ENCODE measurements at regions not wholly inside any gene's neighbourhood (a gene's known extent, or its start where the extent isn't known, plus 50 kb on each side); places are given as distances from the start of the nearest gene placed in this dataset.
"Not testable (repeated sequence)": the region's sequence is repeated elsewhere in the genome, so short reads cannot be mapped to it uniquely, and the experiment has no call there.

DNA sequence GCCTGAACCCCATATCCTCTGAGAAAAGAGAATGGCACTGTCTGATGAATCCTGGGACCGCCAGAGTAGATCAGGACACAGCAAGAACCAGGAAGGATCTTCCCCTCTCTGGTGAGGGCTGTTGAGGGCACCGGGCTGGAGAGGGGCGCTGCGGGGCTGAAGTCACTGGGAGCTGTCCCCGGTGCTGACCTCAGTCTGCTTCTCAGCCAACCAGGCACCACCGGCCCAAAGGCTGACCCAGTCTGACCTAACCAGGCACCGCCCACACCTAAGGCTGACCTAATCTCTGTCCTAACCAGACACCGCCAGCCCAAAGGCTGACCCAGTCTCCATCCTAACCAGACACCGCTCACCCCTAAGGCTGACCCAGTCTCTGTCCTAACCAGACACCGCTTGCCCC, 82.8 kb downstream of the CPZ start:
- intact Hi-C loops (cut with DNase I): no loop called here
- no peak for DNase-seq (ENCODE audit: low spot score)
- no peaks in the 10 kb centered on the region for H3K4me1 ChIP-seq (replicated peaks)
- TF ChIP-seq POLR2A (IDR thresholded peaks at IDR 0.05) (no peak), POLR2AphosphoS5 (IDR thresholded peaks at IDR 0.05) (no peak)
- TF ChIP-seq, protein P1, sequence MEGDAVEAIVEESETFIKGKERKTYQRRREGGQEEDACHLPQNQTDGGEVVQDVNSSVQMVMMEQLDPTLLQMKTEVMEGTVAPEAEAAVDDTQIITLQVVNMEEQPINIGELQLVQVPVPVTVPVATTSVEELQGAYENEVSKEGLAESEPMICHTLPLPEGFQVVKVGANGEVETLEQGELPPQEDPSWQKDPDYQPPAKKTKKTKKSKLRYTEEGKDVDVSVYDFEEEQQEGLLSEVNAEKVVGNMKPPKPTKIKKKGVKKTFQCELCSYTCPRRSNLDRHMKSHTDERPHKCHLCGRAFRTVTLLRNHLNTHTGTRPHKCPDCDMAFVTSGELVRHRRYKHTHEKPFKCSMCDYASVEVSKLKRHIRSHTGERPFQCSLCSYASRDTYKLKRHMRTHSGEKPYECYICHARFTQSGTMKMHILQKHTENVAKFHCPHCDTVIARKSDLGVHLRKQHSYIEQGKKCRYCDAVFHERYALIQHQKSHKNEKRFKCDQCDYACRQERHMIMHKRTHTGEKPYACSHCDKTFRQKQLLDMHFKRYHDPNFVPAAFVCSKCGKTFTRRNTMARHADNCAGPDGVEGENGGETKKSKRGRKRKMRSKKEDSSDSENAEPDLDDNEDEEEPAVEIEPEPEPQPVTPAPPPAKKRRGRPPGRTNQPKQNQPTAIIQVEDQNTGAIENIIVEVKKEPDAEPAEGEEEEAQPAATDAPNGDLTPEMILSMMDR (IDR thresholded peaks at IDR 0.05): no peak
- no peaks in the 10 kb centered on the region for H3K27me3 ChIP-seq (replicated peaks; ENCODE audit: insufficient read depth)
- WGBS: 20% methylated on average over 10 of the region's 10 CpGs
- no peak overlapping the region for H3K27ac ChIP-seq
- H3K9me3 ChIP-seq: no peaks in the 10 kb centered on the region
- no peak overlapping the region for H3K4me3 ChIP-seq
- no peaks in the 10 kb centered on the region for H3K36me3 ChIP-seq

DNA sequence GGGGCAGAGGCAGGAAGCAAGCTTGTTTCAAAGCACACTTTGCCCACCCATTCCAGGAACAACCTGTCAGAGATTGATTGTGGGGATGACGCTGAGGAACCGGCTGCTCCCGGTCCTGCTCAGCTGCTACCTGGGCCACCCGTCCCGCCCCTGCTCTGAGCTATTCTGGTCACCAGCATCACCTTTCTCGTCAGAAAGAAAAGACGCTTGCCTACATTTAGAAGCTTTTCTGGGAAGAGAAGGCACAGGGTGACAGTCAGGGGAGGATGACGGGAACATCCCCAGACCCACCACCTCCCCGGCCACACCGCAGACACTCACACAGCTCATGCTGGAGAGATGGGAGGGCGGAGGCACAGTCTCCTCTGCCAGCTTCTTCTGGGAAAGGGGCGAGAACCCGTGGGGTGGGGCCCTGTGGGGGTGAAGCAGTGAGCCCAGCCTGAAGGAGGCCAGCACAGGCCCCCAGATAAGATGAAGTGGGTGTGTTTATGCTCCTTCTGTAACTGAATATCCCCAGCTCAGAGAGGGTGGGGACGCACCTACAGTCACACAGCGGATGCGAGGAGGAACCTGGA, 81.8 kb downstream of the CPZ start:
- intact Hi-C loops (cut with DNase I): no loop called here
- no peaks in the 10 kb centered on the region for H3K9me3 ChIP-seq
- no peak for TF ChIP-seq POLR2AphosphoS5 (IDR thresholded peaks at IDR 0.05)
- TF ChIP-seq, protein P1 (IDR thresholded peaks at IDR 0.05): no peak
- no peak for TF ChIP-seq POLR2A (IDR thresholded peaks at IDR 0.05)
- no peak for DNase-seq (ENCODE audit: low spot score)
- no peak overlapping the region for H3K27ac ChIP-seq
- no peaks in the 10 kb centered on the region for H3K36me3 ChIP-seq
- 83% methylated on average over 16 of the region's 16 CpGs for WGBS
- H3K4me1 ChIP-seq (replicated peaks): no peaks in the 10 kb centered on the region
- H3K27me3 ChIP-seq (replicated peaks; ENCODE audit: insufficient read depth): no peaks in the 10 kb centered on the region
- no peak overlapping the region for H3K4me3 ChIP-seq

DNA sequence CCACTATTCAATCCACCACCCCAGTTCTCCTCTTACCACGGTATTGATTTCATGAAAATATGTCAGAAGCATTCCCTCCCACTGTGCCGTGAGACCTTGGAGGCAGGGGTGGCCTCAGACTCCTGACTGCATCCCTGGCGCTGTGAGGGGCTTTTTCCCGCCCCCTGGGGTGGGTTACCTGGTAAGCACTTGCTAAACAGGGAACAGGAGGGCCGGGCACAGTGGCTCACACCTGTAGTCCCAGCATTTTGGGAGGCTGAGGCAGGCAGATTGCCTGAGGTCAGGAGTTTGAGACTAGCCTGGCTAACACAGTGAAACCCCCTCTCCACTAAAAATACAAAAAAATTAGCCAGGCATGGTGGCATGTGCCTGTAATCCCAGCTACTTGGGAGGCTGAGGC, 80.5 kb downstream of the CPZ start:
- H3K4me3 ChIP-seq; intact Hi-C loops (cut with DNase I); H3K36me3 ChIP-seq; H3K9me3 ChIP-seq; H3K27ac ChIP-seq; DNase-seq (ENCODE audit: low spot score); H3K27me3 ChIP-seq (replicated peaks; ENCODE audit: insufficient read depth); H3K4me1 ChIP-seq (replicated peaks): not testable (repeated sequence)
- 58% methylated on average over 5 of the region's 5 CpGs for WGBS

DNA sequence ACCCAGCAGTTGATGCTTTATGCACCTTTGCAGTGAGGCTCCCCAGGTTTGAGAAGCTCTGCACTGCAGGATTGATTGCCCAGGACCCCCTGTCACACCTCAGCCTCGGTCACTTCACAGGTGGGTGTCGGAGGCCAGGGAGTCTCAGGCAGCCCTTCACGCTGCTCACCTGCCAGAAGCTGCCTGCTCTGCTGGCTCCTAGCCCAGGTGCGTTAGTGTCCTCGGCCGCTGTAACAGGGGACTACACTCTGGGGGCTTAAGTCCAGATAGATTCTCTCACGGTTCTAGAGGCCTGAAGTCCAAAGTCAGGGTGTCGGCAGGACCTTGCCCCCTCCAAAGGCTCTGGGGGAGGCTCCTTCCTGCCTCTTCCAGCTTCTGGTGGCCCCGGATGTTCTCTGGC, 79.9 kb downstream of the CPZ start:
- TF ChIP-seq POLR2AphosphoS5 (IDR thresholded peaks at IDR 0.05): no peak
- TF ChIP-seq, protein P1 (IDR thresholded peaks at IDR 0.05): no peak
- Histone ChIP-seq H3K27me3 (replicated peaks; ENCODE audit: insufficient read depth) (no peaks in the 10 kb centered on the region), H3K9me3 (no peaks in the 10 kb centered on the region)

DNA sequence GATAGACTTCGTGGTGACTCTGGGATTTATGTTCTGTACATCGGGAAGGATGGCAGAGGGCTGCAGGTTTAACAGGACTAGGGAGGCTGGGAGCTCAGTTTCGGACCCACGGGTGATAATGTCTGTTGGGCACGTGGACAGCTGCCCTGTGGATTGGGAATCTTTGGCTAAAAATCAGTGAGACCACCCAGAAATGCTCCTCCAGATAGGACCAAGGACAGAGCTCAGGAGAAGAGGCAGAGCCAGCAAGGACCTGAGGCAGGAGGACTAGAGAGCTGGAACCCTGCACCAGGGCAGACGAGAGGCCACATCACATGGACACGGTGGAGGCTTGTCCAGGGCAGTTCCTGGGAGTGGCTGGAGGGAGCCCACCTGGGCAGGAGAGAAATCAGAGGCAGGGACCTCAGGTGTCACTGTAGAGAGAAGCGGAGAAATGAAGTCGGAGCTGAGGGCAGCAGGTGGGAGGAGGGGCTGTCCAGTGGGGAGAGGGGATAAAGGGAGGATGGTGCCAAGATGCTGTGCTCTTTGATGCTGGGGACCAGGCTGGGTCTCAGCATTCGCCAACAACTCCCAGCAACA, 79.2 kb downstream of the CPZ start:
- no peaks in the 10 kb centered on the region for H3K4me1 ChIP-seq (replicated peaks)
- TF ChIP-seq POLR2A (IDR thresholded peaks at IDR 0.05): no peak
- TF ChIP-seq POLR2AphosphoS5 (IDR thresholded peaks at IDR 0.05): no peak
- 67% methylated on average over 10 of the region's 10 CpGs for WGBS
- no peaks in the 10 kb centered on the region for H3K36me3 ChIP-seq
- no peak for DNase-seq (ENCODE audit: low spot score)
- H3K27me3 ChIP-seq (replicated peaks; ENCODE audit: insufficient read depth): no peaks in the 10 kb centered on the region
- H3K9me3 ChIP-seq: no peaks in the 10 kb centered on the region
- intact Hi-C loops (cut with DNase I): no loop called here
- H3K4me3 ChIP-seq: no peak overlapping the region
- no peak overlapping the region for H3K27ac ChIP-seq

More for the DNA sequence above, 79.9 kb downstream of the CPZ start:
- no peak for DNase-seq (ENCODE audit: low spot score)
- Histone ChIP-seq H3K4me1 (replicated peaks) (no peaks in the 10 kb centered on the region), H3K36me3 (no peaks in the 10 kb centered on the region), H3K27ac (no peak overlapping the region), H3K4me3 (no peak overlapping the region)
- intact Hi-C loops (cut with DNase I): no loop called here
- 46% methylated on average over 9 of the region's 9 CpGs for WGBS
